H9 (cell line): ENCODE measurements at regions not wholly inside any gene's neighbourhood (a gene's known extent, or its start where the extent isn't known, plus 50 kb on each side); places are given as distances from the start of the nearest gene placed in this dataset.

ENCODE experiments used
- DNase-seq: peaks from one replicate; pipeline ENCODE4 v3.0.0-alpha.2; 2017
- H2AFZ ChIP-seq: one replicate; pipeline ENCODE4 v1.6.1; 2013; ENCODE audit warnings: mild to moderate bottlenecking, low read length, control low read depth, moderate library complexity
- H2AK5ac ChIP-seq: 2 replicates; pipeline ENCODE4 v1.6.1; 2013; ENCODE audit warnings: low read length, control low read depth, mixed read lengths; ENCODE audit not compliant: insufficient read length
- H2BK120ac ChIP-seq: one replicate; pipeline ENCODE4 v1.6.1; 2013; ENCODE audit warnings: low read depth, mild to moderate bottlenecking, low read length, control low read depth, inconsistent platforms; ENCODE audit not compliant: poor library complexity, severe bottlenecking
- H2BK12ac ChIP-seq: 2 replicates; pipeline ENCODE4 v1.6.1; 2013; ENCODE audit warnings: low read length, control low read depth, mixed read lengths, low read depth; ENCODE audit not compliant: insufficient read length
- H2BK15ac ChIP-seq: 2 replicates; pipeline ENCODE4 v1.6.1; 2013; ENCODE audit warnings: low read depth, low read length, control low read depth
- H2BK20ac ChIP-seq: one replicate; pipeline ENCODE4 v1.6.1; 2013; ENCODE audit warnings: low read depth, mild to moderate bottlenecking, low read length, control low read depth, inconsistent platforms; ENCODE audit not compliant: poor library complexity, severe bottlenecking
- H2BK5ac ChIP-seq: 2 replicates; pipeline ENCODE4 v1.6.1; 2013; ENCODE audit warnings: low read length, control low read depth, mixed read lengths; ENCODE audit not compliant: insufficient read length
- H3K14ac ChIP-seq: 2 replicates; pipeline ENCODE4 v1.6.1; 2013; ENCODE audit warnings: low read length, control low read depth; ENCODE audit not compliant: insufficient read depth
- H3K18ac ChIP-seq: 2 replicates; pipeline ENCODE4 v1.6.1; 2013; ENCODE audit warnings: low read depth, mild to moderate bottlenecking, mixed read lengths, low read length, control low read depth; ENCODE audit not compliant: insufficient read length
- H3K23ac ChIP-seq: 2 replicates; pipeline ENCODE4 v1.6.1; 2013; ENCODE audit warnings: low read length, control low read depth, mixed read lengths, low read depth; ENCODE audit not compliant: insufficient read length
- H3K23me2 ChIP-seq: 2 replicates; pipeline ENCODE4 v1.6.1; 2013; ENCODE audit warnings: low read depth, mild to moderate bottlenecking, mixed read lengths, low read length, control low read depth; ENCODE audit not compliant: insufficient read length, poor library complexity, severe bottlenecking
- H3K27ac ChIP-seq: 2 replicates; pipeline ENCODE4 v1.5.1; 2013; ENCODE audit warnings: low read length, control low read depth, mixed read lengths, low read depth; ENCODE audit not compliant: insufficient read length
- H3K27me3 ChIP-seq: 2 replicates; pipeline ENCODE4 v1.6.1; 2013; ENCODE audit warnings: low read length, control low read depth, inconsistent platforms; ENCODE audit not compliant: insufficient read depth
- H3K4ac ChIP-seq: 2 replicates; pipeline ENCODE4 v1.6.1; 2013; ENCODE audit warnings: low read depth, mild to moderate bottlenecking, control low read depth, inconsistent platforms, low read length, moderate library complexity
- H3K4me1 ChIP-seq: 2 replicates; pipeline ENCODE4 v1.6.1; 2013; ENCODE audit warnings: low read length, control low read depth, inconsistent platforms; ENCODE audit not compliant: insufficient read depth
- H3K4me2 ChIP-seq: 2 replicates; pipeline ENCODE4 v1.6.1; 2013; ENCODE audit warnings: low read length, control low read depth, mixed read lengths; ENCODE audit not compliant: insufficient read length, insufficient read depth
- H3K56ac ChIP-seq: 2 replicates; pipeline ENCODE4 v1.6.1; 2013; ENCODE audit warnings: low read depth, mild to moderate bottlenecking, mixed read lengths, low read length, control low read depth; ENCODE audit not compliant: insufficient read length
- H3K79me1 ChIP-seq: 2 replicates; pipeline ENCODE4 v1.6.1; 2013; ENCODE audit warnings: low read depth, mild to moderate bottlenecking, moderate library complexity, low read length, control low read depth, inconsistent platforms; ENCODE audit not compliant: insufficient read depth, poor library complexity, severe bottlenecking
- H3K79me2 ChIP-seq: 2 replicates; pipeline ENCODE4 v1.6.1; 2013; ENCODE audit warnings: low read length, control low read depth, inconsistent platforms; ENCODE audit not compliant: insufficient read depth
- H3K9ac ChIP-seq: 2 replicates; pipeline ENCODE4 v1.6.1; 2013; ENCODE audit warnings: low read length, control low read depth, mixed read lengths; ENCODE audit not compliant: insufficient read length; ENCODE audit errors: extremely low read depth
- H3K9me3 ChIP-seq: one replicate; pipeline ENCODE4 v1.6.1; 2013; ENCODE audit warnings: low read depth, low read length, inconsistent platforms; ENCODE audit not compliant: control insufficient read depth
- H3T11ph ChIP-seq: one replicate; pipeline ENCODE4 v1.6.1; 2013; ENCODE audit warnings: mild to moderate bottlenecking, low read length, control low read depth, inconsistent platforms
- H4K20me1 ChIP-seq: one replicate; pipeline ENCODE4 v1.6.1; 2013; ENCODE audit not compliant: control insufficient read depth, insufficient read length, insufficient read depth
- H4K5ac ChIP-seq: 2 replicates; pipeline ENCODE4 v1.6.1; 2013; ENCODE audit warnings: low read depth, mild to moderate bottlenecking, mixed read lengths, low read length, control low read depth; ENCODE audit not compliant: insufficient read length
- H4K8ac ChIP-seq: replicated peaks from 2 replicates; pipeline ENCODE4 v1.6.1; 2013; ENCODE audit warnings: low read length, control low read depth, mixed read lengths, low read depth; ENCODE audit not compliant: insufficient read length
- H4K91ac ChIP-seq: 2 replicates; pipeline ENCODE4 v1.6.1; 2013; ENCODE audit warnings: low read depth, mild to moderate bottlenecking, moderate library complexity, mixed read lengths, low read length, control low read depth; ENCODE audit not compliant: insufficient read length
- H3K27ac Mint-ChIP-seq, 3 experiments: 2 replicates in 2 of 3; 3 replicates in 1 of 3; pipeline ENCODE4 v1.8.0; 2020 to 2021; ENCODE audit warnings: mixed read lengths in 3 of 3, mild to moderate bottlenecking in 1 of 3, moderate library complexity in 1 of 3
- H3K27me3 Mint-ChIP-seq: 2 replicates; pipeline ENCODE4 v1.8.0; 2021; ENCODE audit warnings: low read depth, mild to moderate bottlenecking, moderate library complexity, mixed read lengths
- H3K36me3 Mint-ChIP-seq, 3 experiments: 2 replicates in 2 of 3; 3 replicates in 1 of 3; pipeline ENCODE4 v1.8.0; 2020 to 2021; ENCODE audit warnings: low read depth in 3 of 3, mixed read lengths in 3 of 3; ENCODE audit not compliant: insufficient read depth in 1 of 3
- H3K4me1 Mint-ChIP-seq, 2 experiments: 2 replicates each; pipeline ENCODE4 v1.8.0; 2020; ENCODE audit warnings: mixed read lengths in 2 of 2
- H3K4me3 Mint-ChIP-seq, 2 experiments: 2 replicates in 1 of 2; 3 replicates in 1 of 2; pipeline ENCODE4 v1.8.0; 2020 to 2021; ENCODE audit warnings: mild to moderate bottlenecking in 2 of 2, mixed read lengths in 2 of 2, moderate library complexity in 1 of 2
- H3K9me3 Mint-ChIP-seq, 2 experiments: 2 replicates in 1 of 2; 3 replicates in 1 of 2; pipeline ENCODE4 v1.8.0; 2020; ENCODE audit warnings: mild to moderate bottlenecking in 2 of 2, mixed read lengths in 2 of 2, moderate library complexity in 1 of 2
- WGBS: extraction: QIAGEN DNeasy Blood & Tissue Kit; methylation state at CpG from one replicate; pipeline ENCODE4 v1.1.7; 2013; ENCODE audit warnings: missing lambda C conversion rate, low lambda C conversion rate, mixed read lengths; ENCODE audit not compliant: insufficient read length; ENCODE audit errors: extremely low coverage; 5-methylcytosine and 5-hydroxymethylcytosine counted together
- TF ChIP-seq, protein P1 (sequence below): fragments of 200-600 bp; sonication (generic); conservative IDR thresholded peaks from 3 replicates; pipeline ENCODE4 v1.8.0; 2021; ENCODE audit warnings: antibody characterized with exemption, mild to moderate bottlenecking

- Mint-ChIP-seq H3K4me3 (no peak overlapping the region), H3K9me3 (no peaks in the 10 kb centered on the region), H3K36me3 (0 out of 7 replicates have a peak, but pooled peaks cover 0 to 3% (median 0%) of the 10 kb centered on the region in 3 experiments), H3K27me3 (no peaks in the 10 kb centered on the region), H3K4me1 (0 out of 4 replicates have a peak, but pooled peaks cover 2 to 3% of the 10 kb centered on the region in 2 experiments), H3K27ac (no peak overlapping the region)
- Histone ChIP-seq H3K9me3 (no peaks in the 10 kb centered on the region), H4K20me1 (no peaks in the 10 kb centered on the region), H3K79me2 (no peaks in the 10 kb centered on the region), H3K4ac (no peak overlapping the region), H3T11ph (no peak overlapping the region), H2BK120ac (no peak overlapping the region), H3K23me2 (no peaks in the 10 kb centered on the region), H2BK12ac (no peak overlapping the region), H3K4me2 (no peak overlapping the region), H2BK20ac (no peak overlapping the region), H2BK15ac (no peak overlapping the region), H3K9ac (no peak overlapping the region), H3K4me1 (no peaks in the 10 kb centered on the region), H3K79me1 (no peaks in the 10 kb centered on the region), H3K14ac (no peak overlapping the region), H3K23ac (no peak overlapping the region), H4K5ac (no peak overlapping the region), H4K8ac (no peak overlapping the region), H3K27me3 (no peaks in the 10 kb centered on the region), H2BK5ac (no peak overlapping the region), H4K91ac (no peak overlapping the region), H3K56ac (no peak overlapping the region), H2AFZ (no peak overlapping the region), H2AK5ac (no peak overlapping the region), H3K18ac (no peak overlapping the region), H3K27ac (no peak overlapping the region)
- TF ChIP-seq, protein P1, sequence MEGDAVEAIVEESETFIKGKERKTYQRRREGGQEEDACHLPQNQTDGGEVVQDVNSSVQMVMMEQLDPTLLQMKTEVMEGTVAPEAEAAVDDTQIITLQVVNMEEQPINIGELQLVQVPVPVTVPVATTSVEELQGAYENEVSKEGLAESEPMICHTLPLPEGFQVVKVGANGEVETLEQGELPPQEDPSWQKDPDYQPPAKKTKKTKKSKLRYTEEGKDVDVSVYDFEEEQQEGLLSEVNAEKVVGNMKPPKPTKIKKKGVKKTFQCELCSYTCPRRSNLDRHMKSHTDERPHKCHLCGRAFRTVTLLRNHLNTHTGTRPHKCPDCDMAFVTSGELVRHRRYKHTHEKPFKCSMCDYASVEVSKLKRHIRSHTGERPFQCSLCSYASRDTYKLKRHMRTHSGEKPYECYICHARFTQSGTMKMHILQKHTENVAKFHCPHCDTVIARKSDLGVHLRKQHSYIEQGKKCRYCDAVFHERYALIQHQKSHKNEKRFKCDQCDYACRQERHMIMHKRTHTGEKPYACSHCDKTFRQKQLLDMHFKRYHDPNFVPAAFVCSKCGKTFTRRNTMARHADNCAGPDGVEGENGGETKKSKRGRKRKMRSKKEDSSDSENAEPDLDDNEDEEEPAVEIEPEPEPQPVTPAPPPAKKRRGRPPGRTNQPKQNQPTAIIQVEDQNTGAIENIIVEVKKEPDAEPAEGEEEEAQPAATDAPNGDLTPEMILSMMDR, result no peak
- DNase-seq, result no peak
- no CpG with 5 or more reads among the region's 2 CpGs for WGBS
Observed at GRCh38 chr9:26406676-26407075, 485.9 kb downstream of the CAAP1 start.
